HG03196 (cell line): ENCODE measurements at regions not wholly inside any gene's neighbourhood (a gene's known extent, or its start where the extent isn't known, plus 50 kb on each side); places are given as distances from the start of the nearest gene placed in this dataset.
"Not testable (repeated sequence)": the region's sequence is repeated elsewhere in the genome, so short reads cannot be mapped to it uniquely, and the experiment has no call there.

Experiments used
- ATAC-seq: cut with Tn5 transposase; IDR thresholded peaks from one replicate; pipeline ENCODE4 v1.9.1; 2021; ENCODE audit not compliant: unreplicated experiment

DNA sequence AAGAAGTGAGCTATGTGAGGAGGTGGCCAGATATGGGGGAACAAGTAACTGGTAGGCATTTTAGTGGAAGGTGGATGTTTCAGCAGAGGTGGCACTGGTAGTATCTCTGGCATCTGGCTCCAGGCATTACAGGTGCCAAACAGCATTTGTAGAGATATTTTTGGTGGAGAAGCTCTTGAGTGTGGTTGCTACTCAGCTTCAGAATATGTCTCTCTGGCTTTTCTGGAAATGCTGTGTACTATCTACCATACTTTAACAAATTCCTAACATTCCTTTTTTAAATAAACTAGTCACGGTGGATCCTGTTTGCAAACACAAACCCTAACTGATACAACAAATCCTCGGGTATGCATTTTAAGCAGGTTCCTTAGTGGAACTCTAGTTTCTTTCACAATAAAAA lies 128.0 kb downstream of the BARX2 start:
- ATAC-seq = no peak

DNA sequence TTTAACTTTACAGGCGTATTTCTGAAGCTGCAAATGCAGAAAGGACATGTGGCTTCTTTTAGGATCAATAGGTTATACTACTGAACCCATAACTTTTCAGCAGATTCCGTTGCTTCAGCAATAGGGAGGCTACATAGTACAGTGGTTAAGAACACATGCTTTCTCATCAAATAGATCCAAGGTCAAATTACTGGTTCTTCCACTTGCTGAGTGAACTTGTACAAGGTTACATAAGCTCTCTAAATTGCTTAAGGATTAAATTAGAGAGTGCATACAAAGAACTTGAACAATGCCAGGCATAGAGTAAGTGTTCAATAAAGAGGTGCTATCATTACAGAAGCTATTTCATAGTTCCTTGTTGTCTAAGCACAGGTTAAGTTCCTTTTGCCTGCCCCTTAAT lies 129.6 kb downstream of the BARX2 start:
- ATAC-seq = no peak

DNA sequence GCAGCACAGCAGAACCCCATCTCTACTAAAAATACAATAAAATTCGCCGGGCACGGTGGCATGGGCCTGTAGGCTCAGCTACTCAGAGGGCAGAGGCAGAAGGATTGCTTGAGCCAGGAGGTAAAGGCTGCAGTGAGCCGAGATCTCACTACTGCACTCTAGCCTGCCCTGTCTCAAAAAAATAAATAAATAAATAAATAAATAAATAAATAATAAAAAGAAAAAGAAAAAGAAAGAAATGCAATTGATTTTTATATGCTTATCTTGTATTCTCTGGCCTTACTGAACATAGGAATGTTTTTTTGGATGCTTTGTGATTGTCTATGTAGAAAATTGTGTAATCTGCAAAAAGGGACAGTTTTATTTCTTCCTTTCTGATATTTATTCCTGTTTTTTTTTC lies 132.5 kb downstream of the BARX2 start:
- ATAC-seq = no peak

- ATAC-seq = no peak
Observed at GRCh38 chr11:129528296-129528695, 152.6 kb downstream of the BARX2 start.

- no peak for ATAC-seq
Observed at GRCh38 chr11:129530154-129530895, 154.7 kb downstream of the BARX2 start.

GRCh38 chr11:129533395-129533794 lies 157.7 kb downstream of the BARX2 start:
- no peak for ATAC-seq

GRCh38 chr11:129536338-129536737 lies 160.7 kb downstream of the BARX2 start:
- no peak for ATAC-seq

DNA sequence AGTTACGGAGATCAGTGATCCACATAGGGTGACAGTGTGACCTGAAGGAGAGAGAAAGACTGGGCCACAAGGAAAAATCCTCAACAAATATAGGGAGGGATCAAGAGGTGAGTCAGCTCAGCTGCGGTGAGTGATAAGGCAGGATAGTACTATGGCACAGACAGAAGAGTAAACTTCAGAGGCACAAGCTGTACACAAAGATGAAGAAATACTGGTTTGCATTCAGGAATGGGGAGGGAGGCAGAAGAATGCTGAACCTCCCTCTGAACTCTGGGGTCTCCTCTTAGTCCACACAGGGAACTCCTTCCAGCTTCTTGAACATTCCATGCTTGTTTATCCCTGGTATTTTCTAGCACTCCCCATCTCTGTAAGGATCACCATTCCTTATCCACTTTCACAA lies 162.7 kb downstream of the BARX2 start:
- no peak for ATAC-seq

GRCh38 chr11:129543515-129544290 lies 168.1 kb downstream of the BARX2 start:
- ATAC-seq = no peak

DNA sequence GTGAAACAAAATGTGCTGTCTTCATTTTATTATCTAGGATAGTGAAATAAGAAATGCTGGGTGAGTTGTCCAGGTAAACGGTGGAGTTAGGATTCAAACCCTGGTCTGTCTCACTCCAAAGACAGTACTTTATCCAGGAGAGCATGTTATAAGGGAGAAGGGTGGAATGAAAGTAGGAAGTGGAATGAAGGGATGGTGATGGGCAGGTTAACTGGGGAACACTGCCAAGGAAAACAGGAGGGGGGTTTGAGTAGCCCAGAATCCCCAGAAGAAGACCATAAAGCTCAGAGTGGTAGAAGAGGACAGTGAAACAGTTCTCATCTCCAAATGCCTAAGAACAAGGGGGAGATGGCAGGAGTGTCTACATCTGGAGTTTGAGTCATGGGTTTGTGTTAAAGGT lies 169.0 kb downstream of the BARX2 start:
- no peak for ATAC-seq

DNA sequence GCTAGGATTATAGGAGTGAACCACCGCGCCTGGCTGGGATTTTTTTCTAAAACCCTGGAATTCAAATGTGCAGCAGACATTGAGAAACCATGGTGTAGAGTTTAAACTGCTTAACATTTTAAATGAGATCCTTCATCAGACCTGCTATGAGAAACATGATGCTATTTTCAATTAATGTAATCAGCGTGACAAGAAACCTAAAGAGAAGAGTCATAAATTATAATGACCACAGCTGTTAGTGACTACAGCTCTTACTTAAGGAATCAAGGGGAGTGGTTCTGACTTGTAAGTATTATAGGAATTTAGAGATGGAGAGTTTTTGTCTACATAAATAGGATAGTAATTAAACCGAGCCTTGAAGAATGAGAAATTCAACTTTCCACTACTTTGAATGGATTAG lies 170.6 kb downstream of the BARX2 start:
- no peak for ATAC-seq

- ATAC-seq = no peak
Observed at GRCh38 chr11:129557421-129557820, 181.8 kb downstream of the BARX2 start.

- ATAC-seq = no peak
Observed at GRCh38 chr11:129569007-129569406, 193.4 kb downstream of the BARX2 start.

DNA sequence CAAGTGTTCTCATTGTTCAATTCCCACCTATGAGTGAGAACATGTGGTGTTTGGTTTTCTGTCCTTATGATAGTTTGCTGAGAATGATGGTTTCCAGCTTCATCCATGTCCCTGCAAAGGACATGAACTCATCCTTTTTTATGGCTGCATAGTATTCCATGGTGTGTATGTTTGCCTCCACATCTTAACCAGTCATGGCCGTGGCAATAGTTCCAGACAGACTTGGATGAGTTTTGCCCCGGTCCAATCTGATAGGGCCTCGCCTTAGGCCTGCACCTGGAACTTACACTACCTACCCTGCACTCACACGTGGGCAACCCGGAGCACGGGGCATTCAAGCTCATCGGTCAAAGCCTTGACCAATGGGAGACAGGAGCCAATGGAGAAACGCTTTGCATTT lies 197.0 kb downstream of the BARX2 start:
- ATAC-seq = not testable (repeated sequence)

GRCh38 chr11:129573161-129573560 lies 197.5 kb downstream of the BARX2 start:
- no peak for ATAC-seq

DNA sequence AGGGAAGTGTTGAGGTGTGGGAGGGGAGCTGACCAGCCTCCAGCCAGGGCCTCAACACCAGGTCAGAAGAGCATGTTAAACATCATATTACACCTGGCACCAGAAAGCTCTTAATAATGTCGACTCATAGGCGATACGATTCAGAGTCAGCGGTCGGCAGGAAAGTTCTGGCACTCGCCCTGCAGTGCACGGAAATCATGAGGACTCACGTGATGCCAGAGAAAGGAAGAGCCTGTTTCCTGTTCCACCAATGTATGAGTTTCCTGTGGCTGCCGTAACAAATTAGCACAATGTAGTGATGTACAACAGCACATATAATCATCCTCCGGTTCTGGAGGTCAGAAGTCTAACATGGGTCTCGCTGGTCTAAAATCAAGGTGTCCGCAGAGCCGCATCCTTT lies 198.8 kb downstream of the BARX2 start:
- ATAC-seq = no peak

DNA sequence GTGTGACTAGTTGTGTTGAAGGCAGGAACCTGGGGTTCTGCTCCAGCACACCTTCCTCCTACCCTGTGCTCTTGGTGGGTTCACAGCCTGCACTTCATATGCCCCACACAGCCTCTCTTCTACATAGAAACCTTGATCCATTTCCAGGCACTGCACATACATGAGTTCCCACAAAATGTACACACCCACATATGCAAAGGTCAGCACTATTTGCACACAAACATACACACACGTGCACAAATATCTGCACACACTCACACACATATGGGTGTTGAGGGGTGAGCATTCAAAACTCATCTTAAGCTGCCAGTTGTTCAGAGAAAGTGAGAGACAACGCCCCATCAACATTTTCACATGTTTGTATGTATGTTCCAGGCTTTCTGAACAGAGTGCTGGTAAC lies 201.0 kb downstream of the BARX2 start:
- ATAC-seq = no peak

DNA sequence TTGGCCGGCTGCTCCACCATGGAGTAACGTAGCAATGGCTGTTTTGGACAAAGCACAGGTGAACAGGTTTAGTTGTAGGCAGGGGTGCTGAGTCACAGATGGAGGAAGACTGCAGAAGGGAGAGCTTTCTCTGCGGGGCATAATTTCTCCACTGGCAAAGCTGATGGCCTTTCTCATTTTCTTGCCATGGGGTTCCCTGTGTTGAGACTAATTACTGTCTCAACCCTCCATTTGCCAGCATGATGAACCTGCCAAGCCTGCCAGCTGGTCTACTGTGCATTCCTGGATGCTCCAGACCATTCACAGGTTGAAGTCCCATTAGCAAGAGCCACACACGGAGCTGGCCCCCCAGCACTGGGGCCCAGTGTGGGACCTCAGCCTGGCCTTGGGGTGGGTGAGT lies 202.4 kb downstream of the BARX2 start:
- ATAC-seq = no peak

- ATAC-seq = no peak
Observed at GRCh38 chr11:129580278-129580677, 204.6 kb downstream of the BARX2 start.

DNA sequence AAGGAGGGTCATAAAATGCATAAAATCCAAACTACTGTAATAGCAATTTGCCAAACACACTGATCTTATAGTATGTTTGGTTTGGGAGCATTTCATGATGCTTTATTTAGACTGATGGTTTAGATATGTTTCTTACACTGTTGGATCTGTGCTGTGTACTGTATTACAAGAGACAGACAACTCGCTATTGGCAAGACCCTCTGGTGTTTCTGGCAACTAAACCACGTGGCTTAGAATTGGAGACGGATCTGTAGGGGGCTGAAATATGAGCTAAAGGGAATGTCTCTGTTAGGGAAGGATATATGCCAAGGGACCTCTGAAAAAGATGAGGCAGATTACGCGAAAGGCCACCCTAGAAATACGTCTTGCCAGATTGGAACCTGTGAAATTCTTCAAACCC lies 208.7 kb downstream of the BARX2 start:
- ATAC-seq = no peak

DNA sequence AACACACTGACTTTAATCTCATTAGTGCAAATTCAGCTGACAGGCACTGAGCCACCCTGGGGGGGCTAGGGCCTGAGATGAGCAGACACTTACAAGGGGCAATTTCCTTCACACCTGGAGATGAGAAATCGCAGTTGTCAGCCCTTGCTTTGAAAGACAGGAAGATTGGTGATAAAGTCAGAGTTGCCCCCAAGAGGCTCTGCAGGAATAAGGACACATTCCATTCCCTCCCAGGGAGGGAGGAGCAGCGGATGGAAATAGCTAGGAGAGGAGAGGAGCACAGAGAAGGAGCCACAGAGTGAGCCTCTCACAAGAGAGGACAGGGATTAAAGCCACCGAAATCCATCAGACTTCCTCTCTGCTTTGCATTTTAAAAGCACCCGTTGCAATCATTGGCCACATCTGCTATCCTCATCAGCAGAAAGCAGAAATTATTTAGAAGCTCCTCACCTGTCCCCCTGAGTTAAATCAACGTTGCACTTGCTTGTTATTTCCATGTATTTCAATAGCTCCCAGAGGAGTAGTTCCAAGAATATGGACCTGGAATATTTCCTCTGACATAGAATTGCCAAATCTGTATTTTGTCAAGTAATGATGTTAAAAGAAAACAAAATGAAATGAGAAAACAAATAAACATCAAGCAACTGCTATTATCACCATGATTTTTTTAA lies 213.7 kb downstream of the BARX2 start:
- no peak for ATAC-seq
